HCT116 (cell line): ENCODE measurements at regions not wholly inside any gene's neighbourhood (a gene's known extent, or its start where the extent isn't known, plus 50 kb on each side); places are given as distances from the start of the nearest gene placed in this dataset.

Source experiments
- ATAC-seq: fragments of 200-7000 bp; cut with Tn5 transposase; 2 replicates; pipeline ENCODE4 v1.9.1; 2020; ENCODE audit warnings: mild to moderate bottlenecking, moderate library complexity
- BruUV-seq: library from RNA; stranded (reverse); fragments of 400-500 nt; replicated peaks from 2 replicates; lab custom pipeline; 2021; lab: Mats Ljungman, UMichigan
- CTCF ChIA-PET: fragments of 300-600 bp; sonication (Branson Sonifier 250); formaldehyde crosslinking; loops from one replicate; lab custom pipeline; 2021; ENCODE audit warnings: antibody characterized with exemption; lab: Charles Lee
- POLR2A ChIA-PET: fragments of 300-600, 350-600 bp; sonication (Branson Sonifier 250); formaldehyde crosslinking; loops from one replicate; lab custom pipeline; 2021; ENCODE audit warnings: antibody characterized with exemption; lab: Charles Lee
- RAD21 ChIA-PET, 2 experiments: fragments of 300-600 bp; sonication (Branson Sonifier 250); formaldehyde crosslinking; loops; one replicate each; lab custom pipeline; 2023; ENCODE audit warnings: low total read pairs in 2 of 2; ENCODE audit not compliant: uncharacterized antibody in 2 of 2, unreplicated experiment in 2 of 2, low non-redundant PET in 1 of 2; lab: Charles Lee
- DNase-seq: peaks from one replicate; pipeline ENCODE4 v3.0.0-alpha.2; 2010; ENCODE audit warnings: low read depth, low spot score
- H2AFZ ChIP-seq: fragments of 200-600 bp; shearing (Covaris generic), sonication (generic); 2 replicates; pipeline ENCODE4 v1.6.1; 2017; ENCODE audit warnings: low read depth, mixed run types, mixed read lengths, antibody characterized with exemption, low read length; ENCODE audit not compliant: poor library complexity, severe bottlenecking
- H3K27ac ChIP-seq: 2 replicates; pipeline ENCODE4 v1.5.1; 2012; ENCODE audit warnings: low read depth, low read length
- H3K27me3 ChIP-seq: fragments of 200-600 bp; sonication (generic); 2 replicates; pipeline ENCODE4 v1.6.1; 2016; ENCODE audit warnings: mixed run types, low read length, mixed read lengths; ENCODE audit not compliant: insufficient read depth
- H3K36me3 ChIP-seq, 2 experiments: fragments of 200-500 bp in 1 of 2; fragments of 200-600 bp in 1 of 2; sonication (Bioruptor generic) in 1 of 2; sonication (generic) in 1 of 2; 2 replicates each; pipeline versions ENCODE4 v1.5.1 to v1.6.1; 2014 to 2016; ENCODE audit warnings: low read length in 2 of 2, inconsistent platforms in 1 of 2, mixed read lengths in 1 of 2, mixed run types in 1 of 2; ENCODE audit not compliant: insufficient read depth in 2 of 2, control insufficient read depth in 1 of 2
- H3K4me1 ChIP-seq, 2 experiments: fragments of 200-600 bp in 1 of 2; sonication (generic) in 1 of 2; 2 replicates each; pipeline versions ENCODE4 v1.5.1 to v1.6.1; 2012 to 2017; ENCODE audit warnings: low read length in 2 of 2, inconsistent platforms in 1 of 2, mild to moderate bottlenecking in 1 of 2, mixed read lengths in 1 of 2, mixed run types in 1 of 2, moderate library complexity in 1 of 2; ENCODE audit not compliant: insufficient read depth in 2 of 2, control insufficient read depth in 1 of 2
- H3K4me2 ChIP-seq: fragments of 200-600 bp; sonication (generic); 2 replicates; pipeline ENCODE4 v1.6.1; 2017; ENCODE audit warnings: mixed run types, low read length, mixed read lengths
- H3K4me3 ChIP-seq, 2 experiments: fragments of 200-600 bp in 1 of 2; sonication (generic) in 1 of 2; replicated peaks in 1 of 2; 2 replicates each; pipeline ENCODE4 v1.5.1; 2011 to 2016; ENCODE audit warnings: low read length in 2 of 2, control low read depth in 1 of 2, low read depth in 1 of 2, mild to moderate bottlenecking in 1 of 2, mixed read lengths in 1 of 2, mixed run types in 1 of 2
- H3K79me2 ChIP-seq: fragments of 200-600 bp; sonication (generic); 2 replicates; pipeline ENCODE4 v1.6.1; 2017; ENCODE audit warnings: mild to moderate bottlenecking, mixed run types, low read length, moderate library complexity, mixed read lengths; ENCODE audit not compliant: insufficient read depth
- H3K9ac ChIP-seq: fragments of 200-600 bp; sonication (generic); 2 replicates; pipeline ENCODE4 v1.6.1; 2016; ENCODE audit warnings: low read length, mixed read lengths
- H3K9me2 ChIP-seq: fragments of 200-600 bp; sonication (generic), shearing (Covaris generic); 2 replicates; pipeline ENCODE4 v1.6.1; 2017; ENCODE audit warnings: mixed run types, mild to moderate bottlenecking, moderate library complexity; ENCODE audit not compliant: insufficient read depth
- H3K9me3 ChIP-seq, 2 experiments: fragments of 200-500 bp in 1 of 2; fragments of 200-600 bp in 1 of 2; sonication (Bioruptor generic) in 1 of 2; sonication (generic) in 1 of 2; 2 replicates each; pipeline ENCODE4 v1.6.1; 2014 to 2017; ENCODE audit warnings: low read length in 2 of 2, mixed read lengths in 2 of 2, inconsistent platforms in 1 of 2, low read depth in 1 of 2, mild to moderate bottlenecking in 1 of 2, mixed run types in 1 of 2, moderate library complexity in 1 of 2; ENCODE audit not compliant: control insufficient read depth in 1 of 2, insufficient read depth in 1 of 2
- H4K20me1 ChIP-seq: fragments of 200-600 bp; sonication (generic), shearing (Covaris generic); 2 replicates; pipeline ENCODE4 v1.6.1; 2017; ENCODE audit warnings: mixed run types, mild to moderate bottlenecking, moderate library complexity; ENCODE audit not compliant: insufficient read depth
- CBX3 ChIP-seq: IDR thresholded peaks from 2 replicates; pipeline ENCODE4 v1.6.1; 2012; ENCODE audit warnings: low read depth
- CTCF ChIP-seq, 3 experiments: fragments of 200-600 bp in 1 of 3; sonication (generic) in 1 of 3; IDR thresholded peaks in 2 of 3; conservative IDR thresholded peaks in 1 of 3; 2 replicates each; pipeline ENCODE4 v1.5.1; 2012 to 2017; ENCODE audit warnings: low read depth in 2 of 3, low read length in 2 of 3, antibody characterized with exemption in 1 of 3, borderline replicate concordance in 1 of 3, control low read depth in 1 of 3, mild to moderate bottlenecking in 1 of 3, mixed read lengths in 1 of 3, mixed run types in 1 of 3, moderate library complexity in 1 of 3; ENCODE audit not compliant: insufficient read depth in 1 of 3
- EGR1 ChIP-seq: IDR thresholded peaks from 2 replicates; pipeline ENCODE4 v1.6.1; 2012; ENCODE audit warnings: low read depth
- ELF1 ChIP-seq: IDR thresholded peaks from 2 replicates; pipeline ENCODE4 v1.6.1; 2012; ENCODE audit warnings: low read depth, borderline replicate concordance
- EZH2phosphoT487 ChIP-seq: fragments of 200-600 bp; IDR thresholded peaks from 2 replicates; pipeline ENCODE4 v1.6.1; 2018; ENCODE audit warnings: antibody characterized with exemption, borderline replicate concordance
- FOSL1 ChIP-seq: IDR thresholded peaks from 2 replicates; pipeline ENCODE4 v1.6.1; 2012; ENCODE audit warnings: low read depth
- JUND ChIP-seq: IDR thresholded peaks from 2 replicates; pipeline ENCODE4 v1.6.1; 2012
- MAX ChIP-seq: IDR thresholded peaks from 2 replicates; pipeline ENCODE4 v1.6.1; 2012
- POLR2A ChIP-seq: IDR thresholded peaks from 2 replicates; pipeline ENCODE4 v1.7.0; 2011; ENCODE audit warnings: borderline replicate concordance; ENCODE audit not compliant: insufficient read depth, insufficient read length; ENCODE audit errors: extremely low read depth
- REST ChIP-seq: IDR thresholded peaks from 2 replicates; pipeline ENCODE4 v1.6.1; 2012; ENCODE audit warnings: low read depth
- SIN3A ChIP-seq: IDR thresholded peaks from 2 replicates; pipeline ENCODE4 v1.6.1; 2012; ENCODE audit warnings: low read depth
- SP1 ChIP-seq: IDR thresholded peaks from 2 replicates; pipeline ENCODE4 v1.6.1; 2012; ENCODE audit warnings: low read depth
- SRF ChIP-seq: IDR thresholded peaks from 2 replicates; pipeline ENCODE4 v1.6.1; 2012; ENCODE audit warnings: low read depth
- TCF7L2 ChIP-seq: IDR thresholded peaks from 2 replicates; pipeline ENCODE4 v1.7.0; 2011; ENCODE audit warnings: borderline replicate concordance, inconsistent platforms; ENCODE audit not compliant: insufficient read depth, insufficient read length; ENCODE audit errors: extremely low read depth
- YY1 ChIP-seq: IDR thresholded peaks from 2 replicates; pipeline ENCODE4 v1.6.1; 2011; ENCODE audit warnings: low read length, low read depth, moderate library complexity, mild to moderate bottlenecking; ENCODE audit not compliant: insufficient replicate concordance; ENCODE audit errors: extremely low read depth
- ZFX ChIP-seq: fragments of 450-650 bp; IDR thresholded peaks from 2 replicates; pipeline ENCODE4 v1.6.1; 2017
- intact Hi-C: fragments of 100-400 bp; cut with micrococcal nuclease; formaldehyde crosslinking; loops from 2 replicates; pipeline ENCODE4 v1.10.0; 2022
- TF ChIP-seq, protein P1 (sequence below): IDR thresholded peaks from 2 replicates; pipeline ENCODE4 v1.6.1; 2011; ENCODE audit warnings: mild to moderate bottlenecking, low read length, moderate library complexity; ENCODE audit not compliant: insufficient replicate concordance; ENCODE audit errors: extremely low read depth

GRCh38 chr15:96869790-96870189, 539.3 kb downstream of the NR2F2 start:
- H3K27me3 ChIP-seq: no peaks in the 10 kb centered on the region
- no peak overlapping the region for H3K4me3 ChIP-seq
- no TSS peak for BruUV-seq
- POLR2A ChIA-PET: no interaction called here
- intact Hi-C loops: no loop called here
- ATAC-seq: no peak
- CTCF ChIA-PET: no interaction called here
- DNase-seq: no peak
- no peaks in the 10 kb centered on the region for H3K79me2 ChIP-seq
- no peak overlapping the region for H3K9ac ChIP-seq
- H3K36me3 ChIP-seq: no peaks in the 10 kb centered on the region
- TF ChIP-seq ELF1 (no peak), CTCF (IDR thresholded peaks at IDR 0.05 in 2 of 3, conservative IDR thresholded peaks at IDR 0.05 in 1 of 3; ENCODE audit: borderline replicate concordance in 1 of 3, insufficient read depth in 1 of 3, low read depth in 2 of 3, low read length in 2 of 3) (no peak), FOSL1 (no peak), REST (no peak), SP1 (no peak), MAX (no peak), JUND (no peak), ZFX (no peak), POLR2A (no peak), YY1 (no peak), EGR1 (no peak), SRF (no peak), TCF7L2 (no peak), EZH2phosphoT487 (no peak), SIN3A (no peak), CBX3 (no peak)
- TF ChIP-seq, protein P1, sequence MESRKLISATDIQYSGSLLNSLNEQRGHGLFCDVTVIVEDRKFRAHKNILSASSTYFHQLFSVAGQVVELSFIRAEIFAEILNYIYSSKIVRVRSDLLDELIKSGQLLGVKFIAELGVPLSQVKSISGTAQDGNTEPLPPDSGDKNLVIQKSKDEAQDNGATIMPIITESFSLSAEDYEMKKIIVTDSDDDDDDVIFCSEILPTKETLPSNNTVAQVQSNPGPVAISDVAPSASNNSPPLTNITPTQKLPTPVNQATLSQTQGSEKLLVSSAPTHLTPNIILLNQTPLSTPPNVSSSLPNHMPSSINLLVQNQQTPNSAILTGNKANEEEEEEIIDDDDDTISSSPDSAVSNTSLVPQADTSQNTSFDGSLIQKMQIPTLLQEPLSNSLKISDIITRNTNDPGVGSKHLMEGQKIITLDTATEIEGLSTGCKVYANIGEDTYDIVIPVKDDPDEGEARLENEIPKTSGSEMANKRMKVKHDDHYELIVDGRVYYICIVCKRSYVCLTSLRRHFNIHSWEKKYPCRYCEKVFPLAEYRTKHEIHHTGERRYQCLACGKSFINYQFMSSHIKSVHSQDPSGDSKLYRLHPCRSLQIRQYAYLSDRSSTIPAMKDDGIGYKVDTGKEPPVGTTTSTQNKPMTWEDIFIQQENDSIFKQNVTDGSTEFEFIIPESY: no peak
- H3K4me2 ChIP-seq: no peak overlapping the region
- no peaks in the 10 kb centered on the region for H3K9me3 ChIP-seq
- H4K20me1 ChIP-seq: no peaks in the 10 kb centered on the region
- no peak overlapping the region for H3K27ac ChIP-seq
- H3K9me2 ChIP-seq: no peaks in the 10 kb centered on the region
- no peaks in the 10 kb centered on the region for H3K4me1 ChIP-seq
- RAD21 ChIA-PET: no interaction called here
- H2AFZ ChIP-seq: no peak overlapping the region
